ENCODE measurements at regions not wholly inside any gene's neighbourhood (a gene's known extent, or its start where the extent isn't known, plus 50 kb on each side); places are given as distances from the start of the nearest gene placed in this dataset.
A peak's percentile ranks its signal among the peaks of the same experiment; 100 is the strongest.
"Not testable (repeated sequence)": the region's sequence is repeated elsewhere in the genome, so short reads cannot be mapped to it uniquely, and the experiment has no call there.

GRCh38 chr3:162717074-162717473 lies 1220.5 kb downstream of the OTOL1 start:
- DNase-seq (ENCODE audit: low read depth in 2 of 2): not testable (repeated sequence)

- no peak for DNase-seq (ENCODE audit: low read depth in 2 of 2)
Measured at GRCh38 chr3:162718697-162719096, 1222.1 kb downstream of the OTOL1 start.

GRCh38 chr3:162719684-162720341 lies 1223.2 kb downstream of the OTOL1 start:
- peak; percentile 77 to 81 for DNase-seq (ENCODE audit: low read depth in 2 of 2)

- no peak for DNase-seq (ENCODE audit: low read depth in 2 of 2)
Measured at GRCh38 chr3:162721736-162722135, 1225.1 kb downstream of the OTOL1 start.

GRCh38 chr3:162722337-162722736 lies 1225.7 kb downstream of the OTOL1 start:
- DNase-seq (ENCODE audit: low read depth in 2 of 2): no peak

GRCh38 chr3:162722796-162723195 lies 1226.2 kb downstream of the OTOL1 start:
- DNase-seq (ENCODE audit: low read depth in 2 of 2): not testable (repeated sequence)

GRCh38 chr3:162729686-162730085 lies 1233.1 kb downstream of the OTOL1 start:
- DNase-seq (ENCODE audit: low read depth in 2 of 2): no peak

GRCh38 chr3:162731961-162732360 lies 1235.4 kb downstream of the OTOL1 start:
- DNase-seq (ENCODE audit: low read depth in 2 of 2): not testable (repeated sequence)

- peak in 1 of 2 experiments; percentile 4 for DNase-seq (ENCODE audit: low read depth in 2 of 2)
Measured at GRCh38 chr3:162738784-162739183, 1242.2 kb downstream of the OTOL1 start.

- no peak for DNase-seq (ENCODE audit: low read depth in 2 of 2)
Measured at GRCh38 chr3:162740941-162741596, 1244.5 kb downstream of the OTOL1 start.

- peak; percentile 53 to 62 for DNase-seq (ENCODE audit: low read depth in 2 of 2)
Measured at GRCh38 chr3:162742159-162742717, 1245.6 kb downstream of the OTOL1 start.

- no peak for DNase-seq (ENCODE audit: low read depth in 2 of 2)
Measured at GRCh38 chr3:162743091-162743490, 1246.5 kb downstream of the OTOL1 start.

- no peak for DNase-seq (ENCODE audit: low read depth in 2 of 2)
Measured at GRCh38 chr3:162760789-162761188, 1264.2 kb downstream of the OTOL1 start.

- DNase-seq (ENCODE audit: low read depth in 2 of 2): no peak
Measured at GRCh38 chr3:162764051-162764807, 1267.6 kb downstream of the OTOL1 start.

GRCh38 chr3:162764808-162765071 lies 1268.1 kb downstream of the OTOL1 start:
- DNase-seq (ENCODE audit: low read depth in 2 of 2): no peak

- no peak for DNase-seq (ENCODE audit: low read depth in 2 of 2)
Measured at GRCh38 chr3:162765524-162765923, 1268.9 kb downstream of the OTOL1 start.

- no peak for DNase-seq (ENCODE audit: low read depth in 2 of 2)
Measured at GRCh38 chr3:162769564-162769963, 1273.0 kb downstream of the OTOL1 start.

GRCh38 chr3:162770551-162770950 lies 1273.9 kb downstream of the OTOL1 start:
- peak in 1 of 2 experiments; percentile 0 for DNase-seq (ENCODE audit: low read depth in 2 of 2)

- no peak for DNase-seq (ENCODE audit: low read depth in 2 of 2)
Measured at GRCh38 chr3:162774613-162775100, 1278.0 kb downstream of the OTOL1 start.

- DNase-seq (ENCODE audit: low read depth in 2 of 2): no peak
Measured at GRCh38 chr3:162776148-162776547, 1279.5 kb downstream of the OTOL1 start.

- no peak for DNase-seq (ENCODE audit: low read depth in 2 of 2)
Measured at GRCh38 chr3:162777118-162777517, 1280.5 kb downstream of the OTOL1 start.

GRCh38 chr3:162780313-162780712 lies 1283.7 kb downstream of the OTOL1 start:
- no peak for DNase-seq (ENCODE audit: low read depth in 2 of 2)
